AG10803 (cell line): ENCODE measurements at regions not wholly inside any gene's neighbourhood (a gene's known extent, or its start where the extent isn't known, plus 50 kb on each side); places are given as distances from the start of the nearest gene placed in this dataset.
A peak's percentile ranks its signal among the peaks of the same experiment; 100 is the strongest.

Experiments used
- DNase-seq: peaks from one replicate; pipeline ENCODE4 v3.0.0; 2010; ENCODE audit warnings: low read depth
- H3K4me3 ChIP-seq: 2 replicates; pipeline ENCODE4 v1.5.1; 2011; ENCODE audit warnings: mild to moderate bottlenecking, low read length, control low read depth
- CTCF ChIP-seq: conservative IDR thresholded peaks from 2 replicates; pipeline ENCODE4 v1.5.1; 2011; ENCODE audit warnings: mild to moderate bottlenecking, low read length, control low read depth, inconsistent platforms

- no peak overlapping the region for H3K4me3 ChIP-seq
- no peak for TF ChIP-seq CTCF
- DNase-seq, result no peak
These were observed 165.9 kb upstream of the NDUFV2 start for GRCh38 chr18:8936619-8937018.

- no peak for TF ChIP-seq CTCF
- peak; percentile 62 for DNase-seq
These were observed 165.1 kb upstream of the NDUFV2 start for GRCh38 chr18:8937160-8938094.

GRCh38 chr18:8938817-8939216 is 163.7 kb upstream of the NDUFV2 start:
- no peak for DNase-seq
- no peak overlapping the region for H3K4me3 ChIP-seq
- no peak for TF ChIP-seq CTCF

More at GRCh38 chr18:8937160-8938094, 165.1 kb upstream of the NDUFV2 start:
- H3K4me3 ChIP-seq, result no peak overlapping the region

- no peak overlapping the region for H3K4me3 ChIP-seq
- peak; percentile 70 for DNase-seq
- TF ChIP-seq CTCF, result no peak
These were observed 160.2 kb upstream of the NDUFV2 start for GRCh38 chr18:8942021-8942908.

GRCh38 chr18:8942909-8943545 is 159.5 kb upstream of the NDUFV2 start:
- no peak for TF ChIP-seq CTCF
- no peak for DNase-seq
- H3K4me3 ChIP-seq, result no peak overlapping the region

GRCh38 chr18:8943900-8944870 is 158.3 kb upstream of the NDUFV2 start:
- no peak for TF ChIP-seq CTCF
- no peak overlapping the region for H3K4me3 ChIP-seq
- peak; percentile 84 for DNase-seq
